Right cardiac atrium (tissue), 5 donors: ENCODE measurements at regions not wholly inside any gene's neighbourhood (a gene's known extent, or its start where the extent isn't known, plus 50 kb on each side); places are given as distances from the start of the nearest gene placed in this dataset.

Source experiments
- ATAC-seq, 2 donors: fragments of 200-7000 bp; cut with Tn5 transposase; one replicate each; pipeline versions ENCODE4 v1.8.0 to v1.9.1; 2020; ENCODE audit warnings: moderate library complexity in 2 of 2, mild to moderate bottlenecking in 1 of 2
- DNase-seq, 3 donors: peaks; one replicate each; pipeline ENCODE4 v3.0.0-alpha.2; 2020
- H3K27ac ChIP-seq: one replicate; pipeline ENCODE4 v1.5.1; 2013; ENCODE audit warnings: mild to moderate bottlenecking, low read length, control low read depth, moderate library complexity
- H3K27me3 ChIP-seq: one replicate; pipeline ENCODE4 v1.6.1; 2013; ENCODE audit not compliant: control insufficient read depth, insufficient read depth
- H3K4me1 ChIP-seq: one replicate; pipeline ENCODE4 v1.6.1; 2013; ENCODE audit warnings: low read length; ENCODE audit not compliant: control insufficient read depth, insufficient read depth
- H3K4me3 ChIP-seq: one replicate; pipeline ENCODE4 v1.5.1; 2013; ENCODE audit warnings: low read length, control low read depth
- H3K9me3 ChIP-seq: one replicate; pipeline ENCODE4 v1.6.1; 2013; ENCODE audit warnings: low read length; ENCODE audit not compliant: control insufficient read depth
- WGBS: extraction: QIAGEN DNeasy Blood & Tissue Kit; methylation state at CpG from one replicate; pipeline ENCODE4 v1.1.7; 2013; 5-methylcytosine and 5-hydroxymethylcytosine counted together
- intact Hi-C, 4 donors: fragments of 100-400 bp; cut with DNase I; formaldehyde crosslinking; loops; one replicate each; pipeline versions ENCODE4 v1.11.0 to v1.14.0; 2022 to 2023
- donor health status: healthy with polysubstance abuse.
- donor health status: DM: no; HTN: yes; CAD: no.
- donor health status: DM: no; HTN: no; CAD: no.
- donor health status: DM: no; HTN: yes; CAD: no; lungs with severe emphysema.
- donor health status: DM: yes; HTN: yes; CAD: no.

DNA sequence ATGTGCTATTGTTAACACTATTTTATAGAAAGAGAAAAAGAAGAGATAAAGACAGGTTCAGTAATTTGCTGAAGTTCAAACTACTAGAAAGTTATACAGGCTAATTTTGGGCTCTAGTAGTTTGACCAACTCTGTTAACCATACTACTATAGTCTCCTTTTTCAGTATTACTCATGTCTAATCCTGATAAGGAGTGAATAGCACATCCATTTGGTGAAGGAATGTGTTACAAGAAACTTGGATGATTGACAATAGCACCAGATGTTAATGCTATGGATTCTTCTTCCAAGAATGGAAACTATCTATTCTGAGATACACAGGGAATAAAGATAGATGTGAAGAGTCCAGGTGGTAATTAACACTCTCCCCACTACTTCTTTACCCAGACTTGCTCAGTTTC, 677.3 kb downstream of the PRELID2 start:
- Histone ChIP-seq H3K9me3 (no peaks in the 10 kb centered on the region), H3K27ac (no peak overlapping the region), H3K4me3 (no peak overlapping the region), H3K4me1 (peaks cover 2% of the 10 kb centered on the region), H3K27me3 (no peaks in the 10 kb centered on the region)
- intact Hi-C loops, result no loop called here
- no peak for DNase-seq
- no peak for ATAC-seq

GRCh38 chr5:145141534-145141933, 693.6 kb downstream of the PRELID2 start:
- no peak overlapping the region for H3K4me3 ChIP-seq
- 55% methylated on average over 1 of the region's 1 CpG for WGBS
- intact Hi-C loops, result no loop called here
- no peak for DNase-seq
- H3K4me1 ChIP-seq, result no peaks in the 10 kb centered on the region
- no peak for ATAC-seq
- no peaks in the 10 kb centered on the region for H3K9me3 ChIP-seq
- H3K27ac ChIP-seq, result no peak overlapping the region
- no peaks in the 10 kb centered on the region for H3K27me3 ChIP-seq

GRCh38 chr5:145130996-145131395, 704.1 kb downstream of the PRELID2 start:
- Histone ChIP-seq H3K9me3 (no peaks in the 10 kb centered on the region), H3K27ac (no peak overlapping the region), H3K4me1 (no peaks in the 10 kb centered on the region), H3K4me3 (no peak overlapping the region), H3K27me3 (no peaks in the 10 kb centered on the region)
- intact Hi-C loops, result no loop called here
- ATAC-seq (no peak), DNase-seq (no peak)
- WGBS, result 24% methylated on average over 3 of the region's 3 CpGs

- Histone ChIP-seq H3K27me3 (no peaks in the 10 kb centered on the region), H3K4me1 (no peaks in the 10 kb centered on the region), H3K4me3 (no peak overlapping the region), H3K9me3 (no peaks in the 10 kb centered on the region), H3K27ac (no peak overlapping the region)
- intact Hi-C loops, result no loop called here
- ATAC-seq (no peak), DNase-seq (no peak)
- 84% methylated on average over 5 of the region's 5 CpGs for WGBS
Observed at GRCh38 chr5:145129797-145130196, 705.3 kb downstream of the PRELID2 start.

- H3K4me1 ChIP-seq, result no peaks in the 10 kb centered on the region
Observed at GRCh38 chr5:145124806-145125205, 710.3 kb downstream of the PRELID2 start.

GRCh38 chr5:145118611-145119010, 716.5 kb downstream of the PRELID2 start:
- intact Hi-C loops, result no loop called here
- Histone ChIP-seq H3K27ac (no peak overlapping the region), H3K27me3 (no peaks in the 10 kb centered on the region), H3K9me3 (no peaks in the 10 kb centered on the region), H3K4me1 (no peaks in the 10 kb centered on the region), H3K4me3 (no peak overlapping the region)
- 86% methylated on average over 2 of the region's 2 CpGs for WGBS
- no peak for ATAC-seq
- no peak for DNase-seq

More at GRCh38 chr5:145124806-145125205, 710.3 kb downstream of the PRELID2 start:
- DNase-seq (no peak), ATAC-seq (no peak)
- no peaks in the 10 kb centered on the region for H3K27me3 ChIP-seq
- intact Hi-C loops, result no loop called here
- no peak overlapping the region for H3K27ac ChIP-seq
- 26% methylated on average over 3 of the region's 3 CpGs for WGBS
- no peak overlapping the region for H3K4me3 ChIP-seq
- no peaks in the 10 kb centered on the region for H3K9me3 ChIP-seq

GRCh38 chr5:145118127-145118526, 717.0 kb downstream of the PRELID2 start:
- intact Hi-C loops, result no loop called here

GRCh38 chr5:145117285-145117684, 717.9 kb downstream of the PRELID2 start:
- no peak overlapping the region for H3K4me3 ChIP-seq
- 80% methylated on average over 4 of the region's 4 CpGs for WGBS
- no peaks in the 10 kb centered on the region for H3K27me3 ChIP-seq
- intact Hi-C loops, result no loop called here
- no peak overlapping the region for H3K27ac ChIP-seq
- DNase-seq, result no peak
- no peaks in the 10 kb centered on the region for H3K9me3 ChIP-seq
- H3K4me1 ChIP-seq, result no peaks in the 10 kb centered on the region
- no peak for ATAC-seq

More at GRCh38 chr5:145118127-145118526, 717.0 kb downstream of the PRELID2 start:
- ATAC-seq (no peak), DNase-seq (no peak)
- Histone ChIP-seq H3K27ac (no peak overlapping the region), H3K4me3 (no peak overlapping the region), H3K27me3 (no peaks in the 10 kb centered on the region), H3K4me1 (no peaks in the 10 kb centered on the region), H3K9me3 (no peaks in the 10 kb centered on the region)
- 79% methylated on average over 1 of the region's 1 CpG for WGBS

- Histone ChIP-seq H3K4me3 (no peak overlapping the region), H3K27me3 (no peaks in the 10 kb centered on the region), H3K9me3 (no peaks in the 10 kb centered on the region), H3K27ac (no peak overlapping the region), H3K4me1 (no peaks in the 10 kb centered on the region)
- 54% methylated on average over 3 of the region's 3 CpGs for WGBS
- DNase-seq, result no peak
- no peak for ATAC-seq
- intact Hi-C loops, result no loop called here
Observed at GRCh38 chr5:145111420-145111819, 723.7 kb downstream of the PRELID2 start.

DNA sequence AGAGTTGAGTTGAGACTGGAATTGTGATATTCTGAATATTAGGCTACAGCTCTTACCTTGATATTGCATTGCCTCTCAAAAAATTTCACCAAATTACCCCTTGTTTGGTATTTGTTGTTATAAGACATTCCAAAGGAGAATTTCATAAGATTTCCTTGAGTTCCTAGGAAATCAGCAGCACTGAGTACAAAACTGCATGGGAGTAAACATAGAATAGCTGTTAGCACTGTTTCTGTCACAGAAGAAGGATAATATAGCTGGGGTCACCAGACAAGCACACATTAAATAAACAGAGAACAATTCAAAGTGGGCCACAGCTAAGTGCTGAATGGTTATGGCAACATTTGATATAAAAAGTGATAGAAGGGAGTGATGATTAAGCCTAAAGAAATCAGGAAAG, 724.3 kb downstream of the PRELID2 start:
- intact Hi-C loops, result no loop called here
- H3K4me3 ChIP-seq, result no peak overlapping the region
- ATAC-seq (no peak), DNase-seq (no peak)
- no peaks in the 10 kb centered on the region for H3K9me3 ChIP-seq
- no peak overlapping the region for H3K27ac ChIP-seq
- H3K27me3 ChIP-seq, result no peaks in the 10 kb centered on the region
- no peaks in the 10 kb centered on the region for H3K4me1 ChIP-seq

- Histone ChIP-seq H3K27ac (no peak overlapping the region), H3K4me3 (no peak overlapping the region), H3K27me3 (no peaks in the 10 kb centered on the region), H3K9me3 (no peaks in the 10 kb centered on the region), H3K4me1 (no peaks in the 10 kb centered on the region)
- no peak for ATAC-seq
- DNase-seq, result no peak
- intact Hi-C loops, result no loop called here
- WGBS, result 77% methylated on average over 5 of the region's 5 CpGs
Observed at GRCh38 chr5:145110181-145110580, 725.0 kb downstream of the PRELID2 start.

- Histone ChIP-seq H3K27me3 (no peaks in the 10 kb centered on the region), H3K9me3 (no peaks in the 10 kb centered on the region), H3K27ac (no peak overlapping the region), H3K4me1 (no peaks in the 10 kb centered on the region), H3K4me3 (no peak overlapping the region)
- WGBS, result 88% methylated on average over 3 of the region's 3 CpGs
- ATAC-seq, result no peak
- intact Hi-C loops, result no loop called here
- no peak for DNase-seq
Observed at GRCh38 chr5:145105384-145105783, 729.8 kb downstream of the PRELID2 start.
